K562 (cell line): ENCODE measurements at regions not wholly inside any gene's neighbourhood (a gene's known extent, or its start where the extent isn't known, plus 50 kb on each side); places are given as distances from the start of the nearest gene placed in this dataset.

ENCODE experiments used
- ATAC-seq: fragments of 200-7000 bp; cut with Tn5 transposase; 3 replicates; pipeline ENCODE4 v1.9.1; 2020; ENCODE audit warnings: moderate library complexity
- BruUV-seq: library from RNA; stranded (reverse); fragments of 400-500 nt; replicated peaks from 2 replicates; lab custom pipeline; 2021; lab: Mats Ljungman, UMichigan
- CTCF ChIA-PET: fragments of 300-600 bp; formaldehyde crosslinking; extraction: SDS; loops from one replicate; lab custom pipeline; 2021; ENCODE audit warnings: low intra/inter-chr PET ratio; lab: Yijun Ruan, JAX
- POLR2A ChIA-PET: fragments of 300-600, 350-650 bp; sonication (Branson Sonifier 250); formaldehyde crosslinking; extraction: SDS; loops from one replicate; lab custom pipeline; 2021; ENCODE audit warnings: antibody characterized with exemption, inconsistent platforms; lab: Yijun Ruan, JAX
- DNase-seq, 4 experiments: peaks; one replicate each; pipeline versions ENCODE4 v3.0.0 to v3.0.0-alpha.2; 2011 to 2018; ENCODE audit warnings: low spot score in 3 of 4, mixed read lengths in 3 of 4; ENCODE audit errors: extremely low read depth in 1 of 4
- FAIRE-seq: peaks from 2 replicates; lab custom pipeline; 2011; peaks lifted over from hg19 to GRCh38; lab: Jason Lieb, UNC
- H2AFZ ChIP-seq: 2 replicates; pipeline ENCODE4 v1.6.0; 2011; ENCODE audit warnings: low read depth, low read length, control low read depth, inconsistent platforms
- H3K27ac ChIP-seq: fragments of 200-600 bp; 3 replicates; pipeline ENCODE4 v1.8.0; 2011; ENCODE audit warnings: low read depth, mild to moderate bottlenecking, control low read depth, inconsistent platforms, low read length, moderate library complexity, mixed read lengths; ENCODE audit errors: extremely low read depth
- H3K27me3 ChIP-seq, 2 experiments: fragments of 300-600 bp in 1 of 2; 2 replicates in 1 of 2; 3 replicates in 1 of 2; pipeline versions ENCODE4 v1.6.0 to v1.8.0; 2011; ENCODE audit warnings: inconsistent platforms in 2 of 2, low read length in 2 of 2, mild to moderate bottlenecking in 1 of 2, mixed read lengths in 1 of 2, moderate library complexity in 1 of 2; ENCODE audit not compliant: control insufficient read depth in 2 of 2, insufficient read depth in 2 of 2
- H3K36me3 ChIP-seq: fragments of 300-600 bp; 3 replicates; pipeline ENCODE4 v1.8.0; 2011; ENCODE audit warnings: mild to moderate bottlenecking, low read length, inconsistent platforms; ENCODE audit not compliant: control insufficient read depth, insufficient read depth
- H3K4me1 ChIP-seq, 2 experiments: fragments of 200-600 bp in 1 of 2; replicated peaks in 1 of 2; 2 replicates in 1 of 2; 3 replicates in 1 of 2; pipeline versions ENCODE4 v1.5.1 to v1.8.0; 2011; ENCODE audit warnings: inconsistent platforms in 2 of 2, low read length in 2 of 2, mild to moderate bottlenecking in 1 of 2, mixed read lengths in 1 of 2, moderate library complexity in 1 of 2; ENCODE audit not compliant: control insufficient read depth in 2 of 2, insufficient read depth in 2 of 2
- H3K4me2 ChIP-seq: 2 replicates; pipeline ENCODE4 v1.6.1; 2011; ENCODE audit warnings: low read length, control low read depth, inconsistent platforms, mixed read lengths; ENCODE audit not compliant: insufficient read depth
- H3K4me3 ChIP-seq: fragments of 200-600 bp; sonication (generic), shearing (Covaris generic); 2 replicates; pipeline ENCODE4 v1.5.1; 2016; ENCODE audit warnings: control low read depth, inconsistent platforms
- H3K79me2 ChIP-seq: fragments of 200-600 bp; 3 replicates; pipeline ENCODE4 v1.8.0; 2011; ENCODE audit warnings: low read length, inconsistent platforms; ENCODE audit not compliant: control insufficient read depth, insufficient read depth
- H3K9ac ChIP-seq, 2 experiments: 2 replicates each; pipeline versions ENCODE4 v1.6.0 to v1.6.1; 2011; ENCODE audit warnings: low read depth in 2 of 2, low read length in 2 of 2, control low read depth in 1 of 2, inconsistent platforms in 1 of 2, mild to moderate bottlenecking in 1 of 2, mixed read lengths in 1 of 2; ENCODE audit not compliant: insufficient read depth in 1 of 2
- H3K9me1 ChIP-seq: one replicate; pipeline ENCODE4 v1.6.0; 2011; ENCODE audit warnings: inconsistent platforms, mild to moderate bottlenecking, low read length, moderate library complexity; ENCODE audit not compliant: control insufficient read depth, insufficient read depth
- H3K9me3 ChIP-seq: replicated peaks from 2 replicates; pipeline ENCODE4 v1.5.1; 2011; ENCODE audit warnings: low read depth, low read length, inconsistent platforms; ENCODE audit not compliant: control insufficient read depth, insufficient read depth
- H4K20me1 ChIP-seq: replicated peaks from 2 replicates; pipeline ENCODE4 v1.6.1; 2011; ENCODE audit warnings: low read length, inconsistent platforms, mixed read lengths; ENCODE audit not compliant: control insufficient read depth, insufficient read depth
- CCNT2 ChIP-seq: IDR thresholded peaks from 2 replicates; pipeline ENCODE4 v1.6.1; 2011; ENCODE audit warnings: borderline replicate concordance, low read depth, mild to moderate bottlenecking, moderate library complexity, mixed read lengths, low read length; ENCODE audit not compliant: insufficient read length; ENCODE audit errors: extremely low read depth
- HOXB6 ChIP-seq: fragments of 250-450 bp; sonication (Bioruptor Pico); IDR thresholded peaks from 2 replicates; pipeline ENCODE4 v1.5.1; 2022; ENCODE audit warnings: mild to moderate bottlenecking, borderline replicate concordance
- RBM17 ChIP-seq: fragments of 200-400 bp; formaldehyde crosslinking; IDR thresholded peaks from 2 replicates; pipeline ENCODE4 v1.6.1; 2017; ENCODE audit warnings: low read depth, mild to moderate bottlenecking, low read length, borderline replicate concordance
- SETDB1 ChIP-seq: IDR thresholded peaks from one replicate; pipeline ENCODE4 v1.6.1; 2012; ENCODE audit warnings: low read length, control low read depth, inconsistent platforms
- WGBS: fragments of 100-300 bp; shearing (Covaris generic); methylation state at CpG from one replicate; pipeline ENCODE4 v1.1.6; 2016; ENCODE audit warnings: low coverage, mixed read lengths; ENCODE audit not compliant: insufficient coverage; ENCODE audit errors: missing lambda C conversion rate; 5-methylcytosine and 5-hydroxymethylcytosine counted together
- in situ Hi-C: fragments of 300-500 bp; cut with MboI; formaldehyde crosslinking; loops from 4 replicates; pipeline ENCODE4 v1.15.0; 2018; ENCODE audit warnings: inconsistent platforms, mixed read lengths
- intact Hi-C: fragments of 100-400 bp; cut with micrococcal nuclease; formaldehyde crosslinking; loops from 2 replicates; pipeline ENCODE4 v1.14.2; 2022
- TF ChIP-seq, protein P1 (sequence below): fragments of 250-450 bp; sonication (Bioruptor Pico); IDR thresholded peaks from 2 replicates; pipeline ENCODE4 v1.8.0; 2021; ENCODE audit warnings: moderate library complexity, mild to moderate bottlenecking, inconsistent platforms
- TF ChIP-seq, protein P2 (sequence below): fragments of 200-800 bp; sonication (Bioruptor generic); IDR thresholded peaks from 2 replicates; pipeline ENCODE4 v1.6.1; 2017; ENCODE audit warnings: missing genetic modification characterization, missing compliant biosample characterization

DNA sequence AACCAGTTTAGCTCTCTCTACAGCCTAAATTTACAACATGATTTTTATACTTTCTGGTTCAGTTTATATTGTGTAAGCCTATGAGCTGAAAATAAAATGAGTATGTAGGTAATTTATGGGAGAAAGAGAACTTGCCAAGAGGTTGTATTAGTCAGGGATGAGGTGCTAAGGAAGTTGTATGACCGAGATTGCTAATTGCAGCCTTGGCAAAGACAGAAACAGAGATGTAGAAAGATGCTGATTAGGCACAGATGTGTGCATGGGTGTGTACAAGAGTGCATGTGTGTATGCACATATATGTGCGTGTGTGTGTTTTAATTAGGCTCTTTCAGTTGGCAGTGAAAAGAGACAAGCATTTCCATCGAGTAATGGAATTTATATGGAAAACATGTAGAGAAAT lies 213.9 kb downstream of the FBXO15 start:
- Histone ChIP-seq H3K27me3 (no peaks in the 10 kb centered on the region), H3K9me3 (no peaks in the 10 kb centered on the region), H2AFZ (no peak overlapping the region), H3K4me2 (no peak overlapping the region), H3K36me3 (no peaks in the 10 kb centered on the region), H3K4me1 (no peaks in the 10 kb centered on the region), H4K20me1 (no peaks in the 10 kb centered on the region), H3K9me1 (no peaks in the 10 kb centered on the region), H3K79me2 (no peaks in the 10 kb centered on the region), H3K4me3 (no peak overlapping the region), H3K27ac (no peak overlapping the region), H3K9ac (no peak overlapping the region)
- intact Hi-C loops (no loop called here), in situ Hi-C loops (no loop called here)
- TF ChIP-seq RBM17 (no peak), CCNT2 (no peak), SETDB1 (no peak), HOXB6 (CRISPR knock-in tag) (no peak)
- TF ChIP-seq, protein P1, sequence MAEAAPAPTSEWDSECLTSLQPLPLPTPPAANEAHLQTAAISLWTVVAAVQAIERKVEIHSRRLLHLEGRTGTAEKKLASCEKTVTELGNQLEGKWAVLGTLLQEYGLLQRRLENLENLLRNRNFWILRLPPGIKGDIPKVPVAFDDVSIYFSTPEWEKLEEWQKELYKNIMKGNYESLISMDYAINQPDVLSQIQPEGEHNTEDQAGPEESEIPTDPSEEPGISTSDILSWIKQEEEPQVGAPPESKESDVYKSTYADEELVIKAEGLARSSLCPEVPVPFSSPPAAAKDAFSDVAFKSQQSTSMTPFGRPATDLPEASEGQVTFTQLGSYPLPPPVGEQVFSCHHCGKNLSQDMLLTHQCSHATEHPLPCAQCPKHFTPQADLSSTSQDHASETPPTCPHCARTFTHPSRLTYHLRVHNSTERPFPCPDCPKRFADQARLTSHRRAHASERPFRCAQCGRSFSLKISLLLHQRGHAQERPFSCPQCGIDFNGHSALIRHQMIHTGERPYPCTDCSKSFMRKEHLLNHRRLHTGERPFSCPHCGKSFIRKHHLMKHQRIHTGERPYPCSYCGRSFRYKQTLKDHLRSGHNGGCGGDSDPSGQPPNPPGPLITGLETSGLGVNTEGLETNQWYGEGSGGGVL (CRISPR knock-in tag): no peak
- TF ChIP-seq, protein P2, sequence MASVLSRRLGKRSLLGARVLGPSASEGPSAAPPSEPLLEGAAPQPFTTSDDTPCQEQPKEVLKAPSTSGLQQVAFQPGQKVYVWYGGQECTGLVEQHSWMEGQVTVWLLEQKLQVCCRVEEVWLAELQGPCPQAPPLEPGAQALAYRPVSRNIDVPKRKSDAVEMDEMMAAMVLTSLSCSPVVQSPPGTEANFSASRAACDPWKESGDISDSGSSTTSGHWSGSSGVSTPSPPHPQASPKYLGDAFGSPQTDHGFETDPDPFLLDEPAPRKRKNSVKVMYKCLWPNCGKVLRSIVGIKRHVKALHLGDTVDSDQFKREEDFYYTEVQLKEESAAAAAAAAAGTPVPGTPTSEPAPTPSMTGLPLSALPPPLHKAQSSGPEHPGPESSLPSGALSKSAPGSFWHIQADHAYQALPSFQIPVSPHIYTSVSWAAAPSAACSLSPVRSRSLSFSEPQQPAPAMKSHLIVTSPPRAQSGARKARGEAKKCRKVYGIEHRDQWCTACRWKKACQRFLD: no peak
- FAIRE-seq (no peak), ATAC-seq (no peak), DNase-seq (no peak)
- WGBS: 0% methylated on average over 3 of the region's 3 CpGs
- ChIA-PET POLR2A (no interaction called here), CTCF (no interaction called here)
- no TSS peak for BruUV-seq
